ENCODE measurements at regions not wholly inside any gene's neighbourhood (a gene's known extent, or its start where the extent isn't known, plus 50 kb on each side); places are given as distances from the start of the nearest gene placed in this dataset.
"Not testable (repeated sequence)": the region's sequence is repeated elsewhere in the genome, so short reads cannot be mapped to it uniquely, and the experiment has no call there.

DNA sequence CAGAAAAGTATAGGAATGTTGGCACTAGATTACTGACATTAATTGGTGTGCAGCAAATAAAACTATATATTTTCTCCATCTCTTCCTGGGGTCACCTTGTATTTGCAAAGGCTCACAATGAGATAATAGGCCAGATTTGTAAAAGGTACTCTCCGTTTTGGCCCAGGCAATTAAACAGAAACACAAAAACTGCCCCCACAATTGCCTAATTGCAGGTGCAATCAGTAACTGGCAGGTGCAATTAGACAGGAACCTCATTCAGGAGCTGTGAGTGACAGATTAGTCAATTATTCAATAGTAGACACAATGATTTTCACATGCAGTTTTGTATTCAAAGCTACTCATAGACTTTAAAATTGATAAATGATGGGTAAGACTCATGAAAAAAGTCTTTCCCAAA, 451.4 kb upstream of the ID2 start:
- no peak for DNase-seq

DNA sequence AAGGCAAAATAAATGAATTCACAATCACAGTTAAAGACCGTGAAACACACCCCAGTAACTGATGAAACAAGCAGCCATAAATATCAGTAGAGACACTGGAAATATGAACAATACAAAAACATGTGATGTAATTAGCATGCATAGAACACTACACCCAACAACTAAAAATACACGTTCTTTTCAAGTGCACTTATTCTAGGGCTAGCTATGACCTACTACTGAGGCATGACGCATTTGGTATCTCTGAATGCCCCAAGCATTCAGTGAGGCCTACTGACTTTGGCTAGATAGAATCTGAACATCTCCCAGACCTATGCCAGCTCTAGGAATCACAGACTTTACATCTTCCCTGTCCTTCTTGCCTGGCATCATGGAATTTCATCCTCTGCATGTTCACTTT, 450.0 kb upstream of the ID2 start:
- no peak for DNase-seq

DNA sequence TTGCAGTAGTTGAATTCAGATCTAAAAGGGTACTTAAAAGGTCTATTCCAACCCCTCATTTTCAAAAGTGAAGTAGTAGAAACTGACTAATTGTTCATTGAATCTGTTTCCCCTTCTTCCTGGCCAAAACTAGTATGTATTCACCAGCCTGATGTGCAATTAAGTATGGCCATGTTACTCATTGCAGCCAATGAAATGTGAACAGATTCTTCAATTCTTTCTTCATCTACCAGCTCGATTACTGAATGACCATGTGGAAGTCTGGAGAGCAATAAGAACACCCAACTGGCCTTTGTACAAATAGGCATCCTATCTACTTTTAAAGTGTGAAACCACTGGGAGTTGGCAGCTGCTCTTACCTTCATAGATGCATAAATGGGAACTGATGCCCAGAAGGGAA, 449.0 kb upstream of the ID2 start:
- DNase-seq: no peak

DNA sequence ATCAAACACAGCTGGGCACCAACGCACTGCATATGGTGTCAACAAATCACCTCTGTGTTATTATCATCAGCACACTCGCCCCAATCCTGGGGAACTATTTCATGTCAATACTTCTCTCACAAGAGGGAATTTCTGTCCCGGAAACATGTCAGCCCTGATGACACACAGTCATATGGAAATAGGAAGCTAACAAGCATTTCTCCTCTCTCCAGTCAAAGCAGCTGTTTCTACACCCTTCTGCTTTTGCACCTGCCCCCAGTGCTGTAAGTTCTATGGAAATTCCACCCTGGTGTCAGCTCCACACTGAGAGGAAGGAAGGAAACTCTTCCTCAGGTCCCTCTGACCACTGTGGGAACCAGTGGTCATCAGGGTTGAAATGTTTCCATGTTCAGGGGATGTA, 447.6 kb upstream of the ID2 start:
- DNase-seq: peak; percentile 12

DNA sequence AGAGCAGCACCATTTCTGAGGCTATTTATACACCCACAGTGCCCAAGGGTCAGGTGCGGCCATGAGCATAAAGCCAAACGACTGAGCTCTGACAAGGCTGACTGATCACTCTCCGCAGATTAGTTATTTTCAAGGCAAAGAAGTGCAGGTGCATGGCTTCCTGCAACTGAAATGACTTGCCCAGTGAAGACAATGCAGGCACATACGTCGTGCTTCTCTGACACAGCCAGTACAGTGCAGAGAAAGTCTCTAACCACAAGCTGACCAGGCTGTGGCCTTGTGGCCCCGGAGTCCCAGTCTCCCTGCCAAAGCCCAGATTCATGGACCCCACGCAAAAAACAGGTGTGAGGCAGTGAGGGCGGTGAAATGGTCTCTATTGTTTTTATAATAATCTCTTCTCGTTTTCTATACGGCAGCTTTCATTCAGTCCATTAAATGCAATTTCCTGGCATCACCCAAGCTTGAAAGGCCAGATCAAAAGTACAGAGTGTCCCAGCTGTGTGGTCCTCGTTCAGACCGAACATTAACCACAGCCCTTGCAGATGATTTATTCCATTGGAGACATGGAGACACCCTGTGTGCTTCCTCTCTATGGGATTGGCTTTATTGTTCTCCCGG, 447.0 kb upstream of the ID2 start:
- DNase-seq: no peak

DNA sequence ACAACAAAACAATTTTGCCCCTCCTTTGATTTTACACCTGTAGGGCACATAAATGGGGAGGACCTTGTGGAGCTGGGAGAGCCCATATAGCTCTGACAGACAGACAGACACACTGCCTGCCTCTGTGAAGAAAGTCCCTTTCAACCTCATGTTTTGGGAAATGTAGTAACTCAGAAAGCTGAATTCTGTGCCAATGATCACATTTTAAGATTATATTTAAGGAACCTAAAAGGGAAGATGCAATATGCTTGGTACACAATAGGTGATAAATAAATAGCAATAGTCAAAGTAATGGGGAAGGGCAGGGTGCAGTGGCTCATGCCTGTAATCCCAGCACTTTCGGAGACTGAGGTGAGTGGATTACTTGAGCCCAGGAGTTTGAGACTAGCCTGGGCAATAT, 446.4 kb upstream of the ID2 start:
- no peak for DNase-seq

DNA sequence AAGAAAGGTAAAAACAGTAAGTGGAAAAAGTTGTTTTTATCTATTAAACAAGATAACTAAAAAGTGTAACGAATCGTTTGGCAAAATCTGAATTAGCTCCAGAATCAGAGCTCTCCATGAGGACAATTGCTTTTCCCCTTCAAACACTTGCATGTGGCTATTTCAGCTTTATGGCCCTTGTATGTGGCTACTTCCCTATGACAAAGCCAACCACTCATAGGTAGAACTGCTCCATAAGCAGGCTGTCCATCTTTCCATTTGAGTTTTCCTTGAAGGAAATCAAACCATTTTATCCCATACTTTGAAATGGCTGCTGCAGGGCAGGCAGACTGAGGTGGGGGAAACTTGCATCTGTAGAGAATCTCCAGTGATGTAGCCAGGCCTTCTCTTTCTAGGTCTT, 445.5 kb upstream of the ID2 start:
- DNase-seq: no peak

DNA sequence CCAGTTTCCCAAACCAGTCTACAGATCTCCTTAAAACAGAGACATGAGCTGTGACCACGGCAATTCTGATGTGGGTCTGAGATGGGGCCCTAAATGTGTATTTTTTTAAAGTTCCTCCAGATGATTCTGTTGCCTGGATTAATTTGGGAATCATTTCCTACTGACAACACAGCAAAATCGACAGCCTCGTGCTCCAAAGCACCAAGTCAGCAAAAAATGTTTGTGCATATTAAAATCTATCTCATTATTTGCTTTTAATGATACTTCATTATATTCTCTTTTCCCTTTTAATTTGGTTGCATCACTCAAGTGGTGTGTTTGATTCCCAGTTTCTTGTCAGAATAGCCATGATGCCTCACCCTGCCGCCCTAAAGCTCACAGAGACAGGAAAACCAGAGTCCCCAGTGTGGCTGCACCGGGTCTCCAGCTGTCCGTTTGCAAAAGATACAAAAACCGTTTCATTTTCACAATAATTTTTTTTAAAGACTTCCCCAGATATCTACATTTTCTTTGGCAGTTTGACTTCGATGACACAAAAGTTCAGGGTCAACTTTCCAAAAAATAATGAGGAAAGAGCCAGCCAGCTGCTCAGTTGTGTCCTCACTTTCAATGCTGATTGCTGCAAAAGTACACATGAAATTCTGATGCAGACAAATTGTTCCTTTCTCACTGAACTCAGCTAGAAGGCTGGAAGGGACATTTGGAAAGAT, 443.2 kb upstream of the ID2 start:
- no peak for DNase-seq

DNA sequence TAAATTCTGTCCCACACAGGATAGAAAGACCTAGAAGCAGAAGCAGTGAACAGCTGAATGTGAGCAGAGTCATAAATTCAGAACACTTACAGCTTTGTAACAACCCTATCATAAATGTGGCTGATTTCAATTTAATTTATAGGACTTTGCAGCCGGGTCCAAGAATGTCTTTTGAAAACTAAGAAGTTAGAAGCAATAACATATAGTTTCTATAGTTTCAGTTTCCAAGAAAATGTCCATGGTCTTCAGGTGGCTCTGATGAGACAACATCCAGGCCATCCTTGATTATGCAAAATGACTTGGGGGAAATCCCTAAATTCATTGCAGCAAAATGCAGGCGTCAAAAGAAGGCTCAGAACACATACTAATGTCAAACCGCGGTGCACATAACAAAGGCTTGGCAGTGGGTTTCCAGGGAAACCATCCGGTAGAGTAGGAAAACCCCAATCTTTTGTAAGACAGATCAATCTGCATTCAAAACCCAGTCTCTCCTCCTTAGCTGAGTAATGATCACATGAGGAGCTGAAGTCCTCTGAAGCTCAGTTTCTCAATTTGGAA, 442.2 kb upstream of the ID2 start:
- DNase-seq: no peak

DNA sequence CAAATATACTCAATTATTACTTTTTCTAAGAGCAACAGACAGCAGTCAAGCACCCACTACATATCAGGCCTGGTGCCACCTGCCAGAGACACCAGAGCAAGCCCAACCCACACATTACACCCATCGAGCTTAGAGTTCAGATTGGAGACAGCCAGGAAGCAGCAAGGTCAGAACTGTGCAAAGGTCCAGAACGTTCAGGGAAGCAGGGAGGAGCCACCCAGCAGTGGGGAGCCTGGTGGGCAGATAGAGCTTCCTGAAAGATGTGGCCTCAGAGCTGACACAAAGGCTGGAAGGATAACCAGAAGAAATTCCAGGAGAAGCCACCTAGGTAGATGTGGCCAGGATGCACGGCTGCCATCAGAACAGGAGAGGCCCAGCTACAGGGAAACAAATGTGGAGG, 440.5 kb upstream of the ID2 start:
- no peak for DNase-seq

DNA sequence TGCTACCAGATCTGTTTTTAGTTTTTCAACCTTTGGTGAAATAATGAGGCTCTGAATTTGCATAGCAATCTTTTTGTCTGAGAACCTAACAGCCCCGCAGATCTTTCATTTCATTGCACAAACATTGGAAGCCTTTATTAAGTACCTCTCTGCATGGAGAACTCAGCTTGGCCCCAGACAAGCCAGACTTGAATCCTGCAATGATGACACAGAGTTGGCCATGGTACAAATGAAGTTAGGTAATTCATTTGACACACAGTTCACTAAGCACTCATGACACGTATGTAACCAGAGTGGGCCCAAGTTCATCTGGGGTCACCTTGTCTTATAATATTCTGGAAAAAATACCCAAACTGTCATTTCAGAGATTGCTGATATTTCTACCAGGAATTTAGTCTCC, 439.1 kb upstream of the ID2 start:
- DNase-seq: no peak

DNA sequence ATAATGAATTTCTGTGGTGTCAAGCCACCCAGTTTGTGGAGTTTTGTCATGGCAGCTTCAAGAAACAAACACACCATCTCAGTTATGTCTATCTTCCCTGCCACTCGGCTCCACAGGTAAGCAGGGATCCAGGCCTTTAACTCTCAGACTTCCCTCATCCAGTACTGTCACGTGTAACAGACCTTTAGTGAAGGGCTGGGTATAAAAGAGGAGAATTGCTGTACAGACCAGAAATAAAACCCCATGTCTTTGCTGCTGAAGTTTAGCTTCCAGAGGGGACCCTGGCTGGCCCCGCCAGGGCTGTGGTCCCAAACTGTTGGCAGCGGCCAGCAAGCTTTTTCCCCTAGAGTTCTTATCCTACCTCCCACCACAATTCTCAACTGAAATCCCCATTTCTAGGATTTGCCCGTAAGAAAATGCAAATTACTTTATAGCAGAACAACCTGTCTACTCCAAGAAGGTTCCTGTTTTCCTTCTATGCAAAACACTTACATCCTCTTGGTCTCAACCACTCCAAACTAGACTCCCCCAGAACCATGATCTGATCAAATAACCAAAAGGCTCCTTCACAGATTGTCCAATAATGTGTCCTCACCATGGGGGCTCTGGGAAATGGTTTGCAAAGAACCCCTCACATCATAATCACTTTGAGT, 438.0 kb upstream of the ID2 start:
- DNase-seq: no peak

DNA sequence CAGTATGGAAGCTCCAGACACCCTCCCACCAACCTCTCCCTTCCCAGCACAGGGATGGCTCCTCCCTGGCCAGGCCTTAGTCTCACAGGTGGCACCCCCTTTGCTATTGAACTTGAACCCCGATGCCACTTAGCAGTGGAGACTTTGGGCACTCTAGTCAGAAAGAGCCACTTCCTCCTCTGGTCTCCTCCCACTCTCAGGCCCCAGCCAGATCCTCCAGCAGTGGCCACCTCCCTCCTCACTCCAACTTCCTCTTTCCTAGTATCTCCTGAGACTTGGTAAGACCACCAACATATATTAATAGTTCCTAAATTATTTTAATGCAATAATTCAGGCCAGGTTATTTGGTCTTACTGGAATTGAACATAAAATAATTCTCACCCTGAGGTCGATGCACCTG, 437.2 kb upstream of the ID2 start:
- no peak for DNase-seq

DNA sequence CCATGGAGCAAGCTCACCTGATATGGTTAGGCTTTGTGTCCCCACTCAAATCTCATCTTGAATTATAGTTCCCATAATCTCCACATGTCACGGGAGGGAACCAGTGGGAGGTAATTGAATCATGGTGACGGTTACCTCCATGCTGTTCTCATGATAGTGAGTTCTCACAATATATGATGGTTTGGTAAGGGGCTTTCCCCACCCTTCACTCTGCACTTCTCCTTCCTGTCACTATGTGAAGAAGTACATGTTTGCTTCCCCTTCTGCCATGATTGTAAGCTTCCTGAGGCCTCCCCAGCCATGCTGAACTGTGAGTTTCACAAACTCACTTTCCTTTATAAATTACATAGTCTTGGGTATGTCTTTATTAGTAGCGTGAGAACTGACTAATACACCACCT, 435.7 kb upstream of the ID2 start:
- no peak for DNase-seq

DNA sequence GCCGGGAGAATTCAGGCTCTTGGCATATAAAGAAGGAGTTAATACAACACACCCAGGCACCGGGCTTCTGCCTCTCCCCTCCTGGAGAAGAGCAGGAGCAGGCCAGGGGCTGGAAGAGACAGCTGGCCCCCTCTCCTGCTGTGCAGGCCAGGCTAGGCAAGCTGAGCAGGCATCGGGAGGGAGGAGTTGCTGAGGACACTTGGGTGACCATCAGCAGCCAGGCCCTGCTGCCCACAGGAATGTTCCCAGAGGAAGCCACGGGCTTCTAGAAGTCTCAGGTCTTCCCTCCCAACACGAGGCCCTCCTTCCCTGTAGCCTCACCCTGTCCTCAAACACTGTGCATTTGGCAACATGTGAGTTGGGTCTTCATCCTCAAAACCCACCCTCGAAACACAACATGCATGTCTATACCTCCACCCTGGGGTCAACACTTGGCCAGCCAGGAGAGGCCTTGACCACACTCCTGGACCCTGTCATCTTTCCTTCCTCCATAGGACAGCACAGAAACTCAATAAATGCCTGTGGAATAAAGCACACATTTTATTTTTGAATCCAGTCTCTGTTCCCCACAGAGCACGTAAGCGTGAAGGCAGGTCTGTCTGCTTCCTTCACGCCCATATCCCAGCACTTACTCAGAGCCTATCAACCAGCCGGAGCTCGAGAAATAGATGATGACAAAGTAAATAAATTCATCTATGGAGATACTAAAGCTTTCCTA, 433.8 kb upstream of the ID2 start:
- no peak for DNase-seq

DNA sequence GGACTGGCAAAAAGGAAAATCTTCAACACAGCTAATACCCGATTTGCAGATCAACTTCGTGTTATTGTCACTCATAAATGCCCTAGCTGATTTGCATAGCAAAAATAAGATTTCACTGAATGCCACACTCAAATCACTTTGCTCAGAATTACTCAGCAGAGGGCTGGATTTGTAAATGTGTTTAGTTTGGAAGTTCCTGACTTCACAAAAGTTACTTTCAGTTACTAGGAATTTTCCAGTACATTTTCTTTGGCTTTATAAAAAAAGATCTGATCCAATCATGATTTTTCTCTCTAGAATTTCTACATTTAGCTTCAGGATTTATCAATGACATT, 433.3 kb upstream of the ID2 start:
- DNase-seq: no peak

DNA sequence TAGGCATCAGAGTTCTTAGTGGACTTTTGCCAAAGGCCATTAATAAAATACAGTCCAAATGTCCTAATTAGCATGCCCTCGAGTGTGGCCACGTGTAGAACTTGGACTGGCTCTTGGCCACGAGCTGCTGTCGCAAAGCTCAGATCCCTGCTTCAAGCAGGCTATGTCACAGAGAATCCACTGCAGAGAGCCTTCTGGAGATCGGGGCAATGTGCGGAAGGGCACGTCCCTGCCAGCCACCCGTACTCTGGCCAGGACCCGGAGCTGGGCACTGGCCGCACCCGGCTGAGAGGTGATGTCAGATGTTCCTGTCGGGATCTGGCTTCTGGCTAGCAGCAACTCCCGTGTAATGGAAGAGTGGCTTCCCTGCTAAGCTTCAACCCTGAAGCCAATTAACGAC, 432.7 kb upstream of the ID2 start:
- no peak for DNase-seq

DNA sequence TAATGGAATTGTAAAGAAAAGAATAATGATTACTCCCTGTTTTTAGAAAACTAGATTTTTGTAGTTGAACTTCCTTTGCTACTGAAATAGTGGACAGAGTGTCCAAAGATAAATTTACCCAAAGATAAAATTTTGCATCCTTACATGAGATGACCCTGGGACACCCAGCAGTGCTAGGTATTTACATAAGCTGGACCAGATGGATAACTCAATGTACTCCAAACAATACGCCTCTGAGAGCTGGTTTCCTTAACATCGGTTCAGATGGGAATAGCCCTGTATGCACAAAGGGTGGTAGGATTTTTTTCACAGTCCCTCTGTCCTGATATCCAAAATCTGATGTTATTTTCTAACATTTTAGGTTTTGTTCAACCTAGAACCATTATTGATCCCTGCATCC, 432.1 kb upstream of the ID2 start:
- DNase-seq: no peak

DNA sequence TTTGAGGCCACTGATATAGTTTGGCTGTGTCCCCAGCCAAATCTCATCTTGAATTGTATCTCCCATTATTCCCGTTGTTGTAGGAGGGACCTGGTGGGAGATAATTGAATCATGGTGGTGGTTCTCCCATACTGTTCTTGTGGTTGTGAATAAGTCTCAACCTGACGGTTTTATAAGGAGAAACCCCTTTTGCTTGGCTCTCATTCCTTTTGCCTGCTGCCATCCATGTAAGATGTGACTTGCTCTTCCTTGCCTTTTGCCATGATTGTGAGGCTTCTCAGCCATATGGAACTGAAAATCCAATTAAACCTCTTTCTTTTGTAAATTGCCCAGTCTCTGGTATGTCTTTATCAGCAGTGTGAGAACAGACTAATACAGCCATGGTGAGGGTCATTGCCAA, 431.6 kb upstream of the ID2 start:
- DNase-seq: not testable (repeated sequence)

DNA sequence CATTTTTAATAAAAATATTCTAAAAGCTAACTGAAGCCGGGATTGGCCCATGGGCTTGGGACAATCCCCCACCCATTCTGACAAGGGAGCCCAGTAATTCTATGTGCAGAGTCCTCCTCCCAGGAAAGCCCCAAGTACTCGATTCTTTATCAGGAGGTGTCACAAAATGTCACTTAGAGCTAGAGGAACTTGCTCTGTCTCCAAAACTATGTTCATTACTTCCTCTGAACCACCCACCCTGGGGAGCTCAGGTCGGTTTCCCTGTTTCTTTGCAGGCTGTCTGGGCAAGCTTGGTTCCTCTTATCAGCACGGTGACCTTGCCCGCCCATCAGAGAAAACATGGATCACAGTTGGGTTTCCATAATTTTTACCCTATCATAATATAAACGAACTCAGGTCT, 430.6 kb upstream of the ID2 start:
- no peak for DNase-seq

DNA sequence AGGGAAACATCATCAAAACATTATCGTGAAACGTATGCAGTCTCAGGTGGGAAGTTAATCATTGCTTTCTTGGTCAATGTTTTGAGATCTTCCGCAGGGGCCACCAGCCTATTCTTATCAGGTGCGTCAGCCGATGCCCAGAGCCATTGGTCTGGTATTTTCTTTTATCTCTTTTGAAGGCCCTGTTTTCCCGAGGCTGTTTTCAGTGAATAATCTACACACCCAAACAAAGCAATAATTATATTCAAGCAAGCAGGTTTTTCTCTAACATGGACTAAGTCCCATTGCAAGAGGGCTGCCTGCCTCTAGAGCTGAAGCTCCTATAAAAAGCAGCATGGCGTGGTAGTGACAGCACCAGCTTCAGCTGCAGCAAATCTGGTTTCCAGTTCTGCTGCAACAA, 430.0 kb upstream of the ID2 start:
- DNase-seq: no peak

DNA sequence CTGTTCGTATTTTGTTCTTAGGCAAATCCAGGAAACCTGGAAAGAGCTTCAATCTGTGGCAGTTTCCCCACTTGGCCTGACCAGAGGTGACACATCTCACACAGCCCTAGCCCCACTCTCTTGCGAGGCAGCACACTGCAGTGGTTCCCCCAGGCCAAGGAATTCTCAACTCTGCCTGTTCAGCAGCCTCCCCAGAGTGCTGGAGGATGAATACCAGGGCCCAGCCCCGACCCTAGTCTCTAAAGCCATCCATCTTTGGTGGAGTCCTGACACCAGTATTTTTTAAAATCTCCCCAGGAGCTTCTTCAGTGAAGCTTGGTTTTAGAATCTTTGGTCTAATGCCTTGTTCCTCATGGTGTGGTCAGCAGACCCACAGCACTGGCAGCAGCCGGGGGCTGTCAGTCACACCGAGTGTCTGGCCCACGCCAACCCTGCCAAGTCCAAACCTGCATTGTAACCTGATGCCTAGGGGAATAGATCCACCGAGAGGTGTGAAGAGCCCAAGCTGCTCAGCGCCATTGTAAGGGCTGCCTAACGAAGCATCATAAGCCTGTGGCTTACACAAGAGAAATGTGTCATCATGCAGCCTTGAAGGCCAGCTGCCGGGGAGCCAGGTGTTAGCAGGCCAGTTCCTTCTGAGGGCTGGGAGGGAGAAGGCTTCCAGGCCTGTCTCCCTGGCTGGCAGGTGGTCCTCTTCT, 428.7 kb upstream of the ID2 start:
- no peak for DNase-seq

DNA sequence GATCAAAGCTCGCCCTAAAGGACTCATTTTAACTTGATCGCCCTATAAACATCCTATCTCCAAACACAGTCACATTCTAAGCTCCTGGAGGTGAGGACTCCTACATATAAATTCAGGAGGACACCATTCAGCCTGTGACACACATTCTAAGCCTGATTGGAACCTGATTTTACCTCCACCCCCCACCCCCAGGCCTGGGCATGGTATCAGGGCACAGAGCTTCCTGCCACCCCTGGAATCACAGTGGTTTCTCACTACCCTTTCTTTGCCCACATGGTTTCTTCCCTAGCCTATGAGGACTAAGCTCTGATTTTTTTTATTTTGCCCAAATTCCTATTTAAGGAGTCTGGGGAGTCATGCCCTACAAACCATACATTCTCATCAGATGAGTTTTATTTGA, 428.1 kb upstream of the ID2 start:
- no peak for DNase-seq

Data from CD4-positive, alpha-beta T cell treated with Interleukin-10 for 1 hour (primary cell).